DOHH2 (cell line): ENCODE measurements at regions not wholly inside any gene's neighbourhood (a gene's known extent, or its start where the extent isn't known, plus 50 kb on each side); places are given as distances from the start of the nearest gene placed in this dataset.

Experiments
- CTCF ChIP-seq: fragments of 200-600 bp; sonication (generic); IDR thresholded peaks from one replicate; pipeline ENCODE4 v1.5.1; 2014; ENCODE audit warnings: antibody characterized with exemption, mild to moderate bottlenecking, low read depth, low read length; ENCODE audit not compliant: poor library complexity, severe bottlenecking
- EZH2phosphoT487 ChIP-seq: fragments of 200-600 bp; sonication (generic); IDR thresholded peaks from 2 replicates; pipeline ENCODE4 v1.6.1; 2017; ENCODE audit warnings: borderline replicate concordance, mild to moderate bottlenecking, antibody characterized with exemption, low read length, moderate library complexity, mixed read lengths

DNA sequence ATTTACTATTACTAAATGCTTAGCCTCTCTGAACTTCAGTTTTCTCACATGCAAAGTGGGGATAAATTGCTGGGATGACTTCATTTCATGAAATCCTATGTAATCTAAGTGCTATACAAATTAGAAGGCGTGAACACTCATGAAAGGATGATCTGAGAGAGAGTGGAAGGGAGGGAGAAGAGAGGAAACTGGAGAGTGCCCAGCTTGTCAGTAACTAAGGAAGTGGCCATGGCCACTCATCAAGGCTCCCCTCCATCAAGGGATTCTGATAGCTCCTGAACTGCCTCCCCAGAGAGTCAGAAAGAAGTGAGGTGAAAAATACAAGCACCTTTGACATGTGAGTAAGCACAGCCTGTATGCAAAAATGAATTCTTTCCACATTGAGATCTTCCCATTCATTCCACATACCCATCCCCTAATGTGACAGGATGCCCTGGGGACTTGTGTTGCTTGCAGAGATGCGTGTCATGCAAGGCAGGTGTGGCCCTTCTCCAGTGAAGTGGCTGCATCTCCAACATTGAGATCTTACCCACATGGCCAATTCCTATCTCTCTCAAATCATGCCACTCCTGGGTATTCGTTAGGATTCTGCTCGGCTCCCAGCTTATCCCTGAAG is 76.5 kb upstream of the ITPRID1 start:
- TF ChIP-seq CTCF (no peak), EZH2phosphoT487 (no peak)
